Left renal pelvis (tissue), 4 donors: ENCODE measurements at regions not wholly inside any gene's neighbourhood (a gene's known extent, or its start where the extent isn't known, plus 50 kb on each side); places are given as distances from the start of the nearest gene placed in this dataset.

Experiments used
- DNase-seq, 4 donors: peaks; one replicate each; pipeline ENCODE4 v3.0.0-alpha.2; 2013; ENCODE audit warnings: low read depth in 4 of 4, low spot score in 3 of 4

DNA sequence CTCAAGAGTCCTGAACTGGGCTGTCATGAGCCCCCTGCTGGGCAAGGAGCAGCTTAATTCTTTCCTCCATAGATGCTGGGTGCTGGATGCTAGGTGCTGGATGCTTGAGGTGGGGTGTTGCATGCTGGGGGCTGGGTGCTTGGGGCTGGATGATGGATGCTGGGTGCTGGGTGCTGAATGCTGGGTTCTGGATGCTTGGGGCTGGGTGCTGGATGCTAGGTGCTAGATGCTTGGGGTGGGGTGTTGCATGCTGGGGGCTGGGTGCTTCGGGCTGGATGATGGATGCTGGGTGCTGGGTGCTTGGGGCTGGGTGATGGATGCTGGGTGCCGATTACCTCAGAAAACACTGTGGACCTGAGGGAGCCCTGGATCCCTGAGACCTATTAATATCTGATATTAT, 837.7 kb downstream of the GALR1 start:
- DNase-seq = no peak

DNA sequence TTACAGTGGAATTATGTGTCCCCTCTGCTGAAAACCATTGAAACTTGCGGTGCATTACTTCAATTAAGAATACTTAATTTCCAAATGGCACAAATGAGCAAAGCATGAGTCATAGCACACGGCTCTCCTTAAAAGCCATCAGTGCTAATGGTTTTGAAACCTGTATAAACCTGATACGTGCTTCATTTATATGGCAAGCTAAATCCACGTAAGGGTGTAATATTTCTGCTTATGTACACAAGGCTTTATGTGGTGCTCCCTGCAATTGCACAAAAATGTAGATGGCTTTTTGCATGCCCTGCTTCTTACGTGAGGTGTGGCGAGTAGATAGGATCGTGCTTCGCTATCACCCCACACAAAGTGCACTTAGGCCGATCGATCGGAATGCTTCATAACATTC, 840.9 kb downstream of the GALR1 start:
- DNase-seq = no peak

DNA sequence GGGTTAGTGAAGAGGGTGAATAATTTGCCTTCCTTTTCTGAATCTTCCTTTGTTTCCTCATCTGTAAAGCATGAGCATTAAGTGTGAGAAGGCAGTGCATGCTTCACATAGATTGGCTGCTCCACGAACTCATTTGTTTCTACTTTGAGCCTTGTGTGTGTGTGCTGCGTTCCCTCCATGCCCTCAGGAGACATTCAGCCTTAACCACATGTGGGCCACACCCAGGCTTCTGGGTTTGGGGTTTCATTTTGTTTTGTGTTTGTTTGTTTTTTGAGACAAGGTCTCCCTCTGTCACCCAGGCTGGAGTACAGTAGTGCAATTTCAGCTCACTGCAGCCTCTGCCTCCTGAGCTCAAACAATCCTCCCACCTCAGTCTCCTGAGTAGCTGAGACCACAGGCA, 843.3 kb downstream of the GALR1 start:
- DNase-seq = no peak

DNA sequence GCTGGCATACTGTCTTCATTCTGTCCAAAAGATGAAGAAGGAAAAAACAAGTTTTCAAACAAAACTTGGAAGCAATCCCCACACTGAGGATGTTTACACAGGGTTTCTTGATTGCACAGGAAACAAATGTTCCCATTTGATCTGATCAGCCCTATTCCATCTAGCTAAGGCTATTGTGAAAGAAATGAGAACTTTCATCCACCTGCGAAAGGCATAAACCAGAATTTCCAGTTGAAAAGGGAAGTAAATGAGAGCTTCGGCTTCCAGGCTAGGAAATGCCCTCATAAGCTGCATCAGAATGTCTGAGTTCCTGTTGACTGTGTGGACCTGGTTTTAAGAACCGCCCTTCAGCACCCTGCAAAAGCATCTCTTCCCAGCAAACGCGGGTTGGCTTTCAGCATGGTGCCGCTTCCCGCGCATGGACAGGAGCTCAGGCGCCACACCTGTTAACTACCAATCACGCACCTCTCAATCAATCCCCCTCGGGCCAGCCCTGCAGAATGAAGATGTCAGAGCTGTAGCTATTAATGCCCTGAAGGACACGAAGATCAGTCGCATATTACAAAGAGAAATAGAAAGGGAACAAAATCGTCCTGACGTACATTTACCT, 850.4 kb downstream of the GALR1 start:
- no peak for DNase-seq

DNA sequence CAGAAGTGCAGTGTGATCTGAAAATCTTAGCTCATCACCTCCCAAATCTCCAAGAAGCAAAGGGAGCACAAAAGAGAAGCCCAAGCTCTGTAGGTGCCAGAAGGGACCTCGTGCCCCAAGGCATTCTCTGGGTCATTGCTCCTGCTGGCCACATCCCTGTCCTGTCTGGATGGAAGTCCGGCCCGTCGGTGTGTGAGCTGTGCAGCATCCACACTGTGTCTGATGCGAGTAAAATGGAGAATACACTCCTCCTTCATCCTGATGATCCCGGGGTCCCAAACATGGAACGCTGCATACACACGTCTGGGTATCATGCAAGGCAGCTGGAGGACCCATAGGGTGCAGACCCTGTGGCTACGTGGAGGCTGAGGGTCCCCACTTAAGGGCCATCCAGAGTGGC, 851.4 kb downstream of the GALR1 start:
- no peak for DNase-seq

DNA sequence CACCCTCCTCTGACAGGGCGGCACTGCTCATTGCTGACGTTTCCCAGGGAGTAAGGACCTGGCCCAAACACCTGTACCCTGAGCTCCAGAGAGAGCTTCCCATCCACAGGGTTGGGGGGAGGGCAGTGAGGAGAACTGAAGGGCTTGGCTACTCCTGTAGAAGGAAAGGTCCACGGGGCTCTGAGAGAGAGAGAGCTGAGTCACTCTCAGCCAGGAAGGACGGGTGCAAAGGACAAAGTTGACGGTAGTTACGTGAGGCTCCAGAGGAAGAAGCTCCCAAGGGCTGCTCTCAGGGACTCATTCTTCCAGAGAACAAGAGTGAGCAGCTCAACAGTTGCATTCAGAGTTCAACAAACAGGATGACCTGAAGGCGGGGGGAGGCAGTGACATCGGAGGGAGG, 852.5 kb downstream of the GALR1 start:
- DNase-seq = no peak

DNA sequence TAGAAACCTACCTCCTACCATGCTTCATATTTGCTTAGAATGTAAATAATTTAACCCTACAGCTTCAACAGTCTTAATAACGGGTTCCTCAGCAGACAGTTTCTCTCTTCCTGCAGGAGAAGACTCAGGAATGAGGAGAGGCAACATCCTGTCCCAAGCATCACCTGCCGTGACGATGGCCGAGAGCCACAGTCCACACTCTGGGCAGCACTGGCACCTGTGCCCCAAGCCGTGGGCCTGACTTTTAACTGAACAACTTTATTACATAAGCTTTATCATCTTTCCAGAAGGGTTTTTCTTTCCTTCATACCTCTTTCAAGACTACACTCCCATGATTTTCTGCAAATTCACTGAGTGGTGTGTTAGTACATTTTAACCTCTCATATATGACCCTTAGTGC, 856.0 kb downstream of the GALR1 start:
- no peak for DNase-seq

DNA sequence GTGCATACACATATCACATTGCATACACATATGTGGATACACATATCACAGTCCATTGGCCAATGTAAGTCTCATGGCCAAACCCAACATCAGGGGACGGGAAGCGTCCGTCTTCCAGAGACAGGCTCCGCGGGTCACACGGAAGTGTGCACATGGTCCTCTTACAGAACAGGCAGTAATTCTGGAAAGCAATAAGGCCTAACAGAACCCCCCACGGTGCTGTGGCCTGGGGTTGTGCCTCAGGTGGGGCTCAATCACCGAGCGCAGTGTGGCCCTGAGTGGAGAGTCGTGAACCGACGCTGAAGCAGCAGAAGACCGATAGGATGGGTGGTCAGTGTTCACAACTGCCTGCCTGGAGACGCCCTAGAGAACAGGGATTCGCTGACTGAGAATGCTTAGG, 857.3 kb downstream of the GALR1 start:
- DNase-seq = no peak

DNA sequence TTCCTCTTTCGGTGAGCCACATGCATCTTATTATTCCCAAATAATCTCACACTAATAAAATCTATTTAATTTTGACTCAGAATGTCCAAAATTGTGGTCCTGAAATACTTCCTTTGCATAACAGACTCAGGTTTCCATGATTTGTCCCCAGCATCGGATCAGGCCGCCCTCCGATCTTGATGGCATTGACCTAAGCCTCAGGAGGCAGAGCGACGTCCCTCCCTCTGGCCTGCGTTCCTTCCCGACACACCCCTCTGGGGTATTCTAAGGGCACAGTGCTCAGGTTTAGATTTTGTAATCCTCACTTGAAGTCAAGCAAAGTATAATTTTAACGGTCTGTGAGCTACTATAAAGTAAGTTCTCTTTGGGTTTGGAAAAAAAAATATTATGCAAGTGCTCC, 857.7 kb downstream of the GALR1 start:
- DNase-seq = no peak

DNA sequence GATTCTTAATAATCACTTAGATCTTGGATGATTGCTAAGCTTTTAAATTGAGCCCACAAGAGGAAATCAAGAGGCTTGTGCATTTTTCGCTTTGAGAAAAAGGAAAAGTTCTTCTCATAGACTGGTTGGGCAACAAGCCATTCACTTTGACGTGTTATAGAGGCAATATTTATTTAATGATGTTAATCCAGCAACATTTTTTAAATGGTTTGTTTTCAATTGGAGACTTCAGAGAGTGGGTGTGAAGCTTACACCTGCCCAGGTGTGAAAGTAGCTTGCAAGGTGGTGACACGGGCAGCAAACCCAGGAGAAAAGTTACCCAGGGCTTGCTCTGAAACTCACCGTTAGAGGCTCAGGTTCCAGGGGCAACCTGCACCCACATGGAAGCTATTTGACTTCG, 858.9 kb downstream of the GALR1 start:
- no peak for DNase-seq

DNA sequence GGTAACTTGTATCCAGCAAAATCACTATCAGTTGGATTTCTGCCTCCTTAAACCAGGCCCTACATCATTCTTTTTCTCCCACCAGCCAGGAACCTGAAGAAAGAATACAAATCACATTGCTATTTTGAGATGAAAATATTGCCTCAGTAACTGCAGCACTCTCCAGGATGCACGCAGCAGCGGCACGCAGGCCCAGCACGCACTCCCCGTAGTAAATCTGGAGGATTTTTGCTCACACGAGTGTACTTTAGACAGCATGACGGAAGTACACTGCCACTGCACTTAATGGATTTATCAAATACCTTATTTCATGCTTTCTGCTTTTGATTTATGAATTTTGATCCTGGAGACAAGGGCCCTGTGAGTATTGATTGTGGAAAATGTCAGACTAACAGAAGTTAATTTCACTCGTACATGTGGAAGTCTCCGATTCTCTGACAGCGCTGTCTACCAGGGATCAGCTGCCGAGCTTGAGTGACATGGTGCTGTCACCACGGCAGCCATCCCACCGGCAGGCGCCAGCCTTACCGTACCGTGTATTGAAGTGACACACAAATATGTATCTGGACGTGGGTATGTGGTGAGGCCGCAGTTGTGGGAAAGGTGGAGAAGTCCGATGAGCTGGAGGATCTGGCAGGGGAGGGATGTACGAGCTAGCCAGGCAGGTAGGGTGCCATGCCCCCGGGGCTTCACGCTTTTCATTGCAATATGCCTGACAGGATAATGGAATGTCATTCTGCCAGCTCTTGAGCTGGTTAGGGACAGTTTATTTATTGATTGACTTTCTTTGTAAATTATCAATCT, 863.7 kb downstream of the GALR1 start:
- no peak for DNase-seq

DNA sequence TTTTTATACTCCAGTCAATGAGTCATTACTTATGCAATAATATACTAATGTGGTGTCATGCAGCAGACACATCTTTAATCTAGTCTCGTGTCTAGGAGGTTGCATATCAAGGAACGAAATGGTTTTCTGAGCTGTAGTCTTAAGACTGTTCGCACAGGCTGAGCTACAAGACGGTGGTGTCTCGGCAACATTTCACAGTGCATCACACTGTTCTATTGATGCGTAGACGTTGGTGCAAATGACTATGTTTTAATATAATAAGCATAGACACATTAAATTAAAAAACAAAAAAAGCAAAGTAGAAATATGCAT, 864.2 kb downstream of the GALR1 start:
- no peak for DNase-seq

DNA sequence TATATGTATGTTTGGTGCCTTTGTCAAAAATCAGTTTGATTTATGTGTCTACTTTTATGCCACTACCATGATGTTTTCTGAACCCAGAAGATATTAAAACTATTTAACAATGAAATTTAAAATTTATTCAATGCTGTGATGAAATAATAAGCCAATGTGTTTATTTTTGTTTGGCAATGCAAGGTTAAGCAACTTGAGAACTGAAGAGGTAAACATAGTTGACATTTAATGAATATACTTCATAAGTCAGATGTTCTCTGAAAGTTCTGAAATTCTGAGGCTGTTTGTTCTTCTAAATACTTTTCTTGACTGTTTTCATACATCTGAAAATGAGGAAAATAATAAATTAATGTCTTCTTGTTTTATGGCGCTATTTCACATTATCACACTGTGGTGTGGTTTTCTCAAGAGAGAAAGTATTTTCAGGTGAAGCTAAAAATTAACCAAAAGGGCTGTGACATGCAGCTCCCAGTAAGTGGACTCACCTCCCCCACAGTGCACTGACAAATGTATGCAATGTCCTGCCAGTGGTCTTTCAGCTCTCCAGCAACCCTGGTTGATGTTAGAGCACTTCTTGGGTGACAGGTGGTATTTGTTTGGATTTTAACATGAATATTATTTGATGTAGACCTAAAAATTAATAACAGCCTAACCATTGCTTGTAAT, 863.6 kb upstream of the SALL3 start:
- DNase-seq = no peak

DNA sequence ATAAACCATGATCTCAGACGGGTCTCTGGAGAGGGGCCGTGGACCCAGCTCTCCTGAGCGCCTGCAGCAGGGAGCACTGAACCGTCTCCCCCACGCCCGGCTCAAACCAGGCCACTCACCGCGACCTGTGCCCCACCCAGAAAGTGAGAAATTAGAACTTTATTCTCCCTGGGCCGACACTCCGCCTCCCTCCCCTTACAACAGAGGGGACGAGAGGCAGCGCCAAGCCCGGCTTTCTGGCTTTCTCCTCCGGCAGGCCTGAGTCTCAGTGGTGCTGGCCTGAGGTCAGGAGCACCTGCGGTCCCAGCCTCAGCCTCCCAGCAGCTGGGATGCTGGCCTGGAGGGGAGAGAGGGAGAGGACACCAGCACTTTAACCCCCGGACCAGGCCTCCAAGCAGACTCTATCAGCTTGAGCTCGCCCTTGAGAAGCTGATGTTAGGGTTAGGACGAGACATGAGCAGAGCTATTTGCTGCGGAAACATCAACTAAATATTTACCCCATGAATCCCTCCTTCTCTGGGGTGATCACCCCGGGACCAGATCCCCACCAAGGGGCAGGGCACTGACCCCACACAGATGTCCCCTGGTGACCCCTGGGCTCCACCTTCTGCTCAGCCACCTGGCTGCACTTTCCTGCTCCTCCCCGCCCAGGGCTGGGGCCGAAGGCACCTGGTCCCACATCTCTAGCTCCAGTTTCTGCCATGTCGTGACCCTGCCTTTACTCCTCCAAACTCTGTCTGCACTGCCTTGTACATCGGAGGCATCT, 856.3 kb upstream of the SALL3 start:
- DNase-seq = no peak

DNA sequence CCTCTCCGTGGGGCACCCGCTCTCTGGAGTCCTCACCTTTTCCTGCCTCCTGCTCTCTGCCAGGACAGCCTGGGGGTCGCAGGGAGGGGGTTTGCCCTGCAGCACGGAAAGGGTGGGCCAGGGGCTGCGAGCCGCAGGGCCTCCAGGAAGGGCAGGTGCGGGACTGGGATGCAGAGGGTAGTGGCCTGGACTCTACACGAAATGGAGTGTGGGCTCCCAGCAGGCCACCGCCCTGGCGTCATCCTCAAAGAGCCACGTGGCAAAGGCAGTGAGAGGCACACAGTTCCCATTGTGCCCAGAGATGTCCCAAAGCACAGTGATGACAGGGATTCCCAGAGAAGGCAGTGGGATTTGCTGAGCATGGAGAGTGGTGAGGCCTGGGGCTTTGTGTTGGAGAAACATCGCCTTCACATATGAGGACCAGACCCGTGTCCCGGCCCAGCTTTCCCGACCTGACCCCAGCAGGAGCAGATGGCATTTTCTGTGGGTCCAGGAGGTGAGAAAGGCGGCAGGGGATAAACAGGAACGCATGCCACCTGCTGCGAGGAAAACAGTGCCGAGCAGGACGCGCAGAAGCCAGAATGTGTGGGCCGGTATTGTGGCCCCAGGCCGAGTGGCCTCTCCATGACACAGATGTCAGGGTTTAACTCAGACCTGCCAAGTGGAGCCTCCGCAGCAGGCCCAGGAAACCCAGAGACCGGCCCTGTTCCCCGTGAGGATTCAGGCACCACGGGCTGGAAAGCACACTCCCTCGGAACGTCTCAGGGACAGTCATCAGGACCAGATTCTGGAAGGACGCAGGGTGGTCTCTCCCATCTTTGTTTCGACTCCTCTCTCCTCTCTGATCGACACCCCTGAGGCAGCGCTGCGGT, 855.5 kb upstream of the SALL3 start:
- DNase-seq = no peak

DNA sequence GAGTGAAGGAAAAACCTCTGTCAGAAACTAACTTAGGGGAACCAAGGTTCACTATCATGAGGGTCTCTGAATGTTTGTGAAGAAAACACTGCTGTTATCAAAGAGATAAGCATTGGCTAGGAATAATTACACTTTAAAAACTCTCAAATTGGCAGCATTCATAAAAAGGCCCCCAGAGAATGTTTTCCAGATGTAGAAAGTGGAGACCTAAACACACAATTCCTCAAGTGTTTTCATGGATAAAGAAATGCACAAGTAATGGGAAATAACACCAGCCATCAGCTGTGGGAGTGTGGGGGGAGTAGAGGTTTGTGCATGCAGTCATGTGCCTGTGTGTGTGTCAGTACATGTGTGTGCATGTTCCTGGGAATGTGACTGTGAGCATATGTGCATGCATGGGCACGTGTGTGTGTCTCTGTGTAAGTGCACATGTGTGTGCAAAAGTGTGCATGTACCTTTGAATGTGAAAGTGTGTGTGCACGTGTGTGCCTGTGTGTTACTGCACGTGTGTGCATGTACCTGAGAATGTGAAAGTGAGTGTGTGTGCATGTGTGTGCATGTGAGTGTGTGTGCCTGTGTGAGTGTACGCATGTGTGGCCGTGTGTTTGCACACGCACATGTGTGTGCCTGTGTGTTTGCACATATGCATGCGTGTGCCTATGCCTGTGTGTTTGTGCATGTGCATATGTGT, 854.3 kb upstream of the SALL3 start:
- DNase-seq = no peak

DNA sequence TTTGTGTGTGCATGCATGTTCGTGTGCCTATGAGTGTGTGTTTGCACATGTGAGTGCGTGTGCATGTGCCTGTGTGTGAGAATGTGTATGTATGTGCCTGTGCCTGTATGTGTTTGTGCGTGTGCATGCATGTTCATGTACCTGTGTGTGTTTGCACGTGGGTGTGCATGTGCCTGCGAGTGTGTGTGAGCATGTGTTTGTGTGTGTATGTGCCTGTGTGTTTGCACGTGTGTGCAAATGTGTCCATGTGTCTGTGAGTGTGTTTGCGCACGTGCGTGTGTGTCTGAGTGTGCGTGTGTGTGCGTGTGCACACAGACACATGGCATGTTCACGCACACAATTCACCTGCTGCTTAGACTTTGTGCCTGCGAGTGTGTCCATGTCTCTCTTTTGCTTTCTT, 853.5 kb upstream of the SALL3 start:
- DNase-seq = no peak

DNA sequence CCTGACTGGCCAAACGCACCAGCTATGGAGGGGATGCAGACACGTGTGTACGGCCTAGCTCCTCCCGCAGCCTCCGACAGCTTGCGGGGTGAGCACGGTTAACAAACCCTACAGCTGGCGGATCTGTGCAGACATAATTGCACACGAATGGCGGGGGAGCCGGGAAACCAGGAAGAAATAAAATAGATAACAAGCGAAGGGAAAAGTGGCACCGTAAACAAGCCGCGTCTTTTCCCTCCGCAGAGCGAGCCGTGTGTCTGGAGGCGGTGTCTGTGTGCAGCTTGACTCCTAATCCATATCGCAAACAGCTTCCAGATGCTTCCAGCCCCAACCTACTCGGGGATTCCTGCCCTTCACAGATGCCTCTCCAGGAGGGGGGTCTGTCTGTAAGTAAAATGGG, 853.1 kb upstream of the SALL3 start:
- DNase-seq = no peak

DNA sequence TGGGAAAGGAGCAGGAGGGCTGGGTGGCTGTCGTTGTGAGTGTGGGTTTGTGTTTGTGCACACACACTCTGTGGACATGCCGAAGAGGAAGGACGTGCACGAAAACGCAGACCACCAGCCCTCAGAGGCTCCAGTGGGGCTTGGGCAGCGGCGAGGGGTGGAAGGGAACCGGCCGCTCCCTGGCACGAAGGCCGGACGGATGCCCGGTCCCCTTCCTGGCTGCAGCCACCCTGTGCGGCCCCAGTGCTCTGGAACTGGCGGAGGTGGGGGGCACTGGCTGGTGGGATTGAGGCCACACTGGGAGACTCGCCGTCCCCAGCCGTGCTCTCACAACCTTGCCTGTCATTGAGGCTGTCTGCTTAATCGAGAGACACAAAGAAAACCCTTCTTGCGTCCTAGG, 852.6 kb upstream of the SALL3 start:
- DNase-seq = no peak

DNA sequence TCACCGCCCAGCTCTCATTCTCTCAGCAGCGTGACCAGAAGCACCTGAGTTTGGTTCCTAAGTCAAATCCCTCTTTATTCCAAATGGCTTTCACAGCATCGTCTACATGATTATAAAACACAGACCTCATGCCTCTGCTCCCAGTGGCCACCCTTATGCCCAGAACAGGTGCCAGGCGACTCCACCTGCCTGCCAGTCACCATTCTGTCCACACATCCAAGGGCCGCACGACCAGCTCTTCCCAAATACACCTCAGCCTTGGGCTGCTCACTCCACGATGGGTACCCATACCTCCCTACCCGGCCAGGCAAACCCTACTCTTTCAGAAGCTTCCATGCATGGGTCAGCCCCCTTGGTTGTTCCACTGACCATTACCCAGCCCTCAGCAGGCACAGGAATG, 851.6 kb upstream of the SALL3 start:
- no peak for DNase-seq
